Lower leg skin (tissue), 3 donors: ENCODE measurements at regions not wholly inside any gene's neighbourhood (a gene's known extent, or its start where the extent isn't known, plus 50 kb on each side); places are given as distances from the start of the nearest gene placed in this dataset.

Source experiments
- CTCF ChIP-seq, 3 donors: fragments of 450-650 bp; IDR thresholded peaks; one replicate each; pipeline ENCODE4 v1.5.1; 2016; ENCODE audit warnings: antibody characterized with exemption in 3 of 3, mild to moderate bottlenecking in 3 of 3, moderate library complexity in 2 of 3
- POLR2A ChIP-seq, 2 donors: fragments of 450-650 bp; IDR thresholded peaks; one replicate each; pipeline ENCODE4 v1.6.1; 2016 to 2017; ENCODE audit warnings: antibody characterized with exemption in 2 of 2, mild to moderate bottlenecking in 1 of 2, moderate library complexity in 1 of 2

GRCh38 chr2:155965415-155966063, 367.0 kb downstream of the NR4A2 start:
- TF ChIP-seq CTCF (IDR thresholded peaks at IDR 0.05) (no peak), POLR2A (IDR thresholded peaks at IDR 0.05) (no peak)
